IMR-90 (cell line): ENCODE measurements at regions not wholly inside any gene's neighbourhood (a gene's known extent, or its start where the extent isn't known, plus 50 kb on each side); places are given as distances from the start of the nearest gene placed in this dataset.

Source experiments
- ATAC-seq: fragments of 200-7000 bp; cut with Tn5 transposase; 2 replicates; pipeline ENCODE4 v1.9.1; 2020; ENCODE audit warnings: low read depth, mild to moderate bottlenecking, moderate library complexity
- BruUV-seq: library from RNA; stranded (reverse); fragments of 400-500 nt; replicated peaks from 2 replicates; lab custom pipeline; 2021; lab: Mats Ljungman, UMichigan
- CTCF ChIA-PET: fragments of 300-600 bp; formaldehyde crosslinking; extraction: SDS; loops from one replicate; lab custom pipeline; 2021; ENCODE audit warnings: antibody characterized with exemption; lab: Yijun Ruan, JAX
- POLR2A ChIA-PET: fragments of 300-600 bp; sonication (Branson Sonifier 250); formaldehyde crosslinking; loops from one replicate; lab custom pipeline; 2022; ENCODE audit warnings: antibody characterized with exemption; ENCODE audit not compliant: unreplicated experiment; lab: Charles Lee
- DNase-seq: peaks from one replicate; pipeline ENCODE4 v3.0.0; 2013
- H2AFZ ChIP-seq: replicated peaks from 2 replicates; pipeline ENCODE3; 2013; ENCODE audit warnings: low read length, mild to moderate bottlenecking; ENCODE audit not compliant: poor library complexity
- H2AK5ac ChIP-seq: 2 replicates; pipeline ENCODE4 v1.6.1; 2013; ENCODE audit warnings: low read depth, low read length, inconsistent platforms
- H2AK9ac ChIP-seq: replicated peaks from 2 replicates; pipeline ENCODE3; 2013; ENCODE audit warnings: mild to moderate bottlenecking, low read depth, low read length, moderate library complexity; ENCODE audit not compliant: poor library complexity
- H2BK120ac ChIP-seq: 2 replicates; pipeline ENCODE4 v1.6.1; 2013; ENCODE audit warnings: low read depth, low read length, inconsistent platforms
- H2BK15ac ChIP-seq: 3 replicates; pipeline ENCODE4 v1.6.1; 2013; ENCODE audit warnings: low read depth, low read length, inconsistent platforms
- H2BK20ac ChIP-seq: 2 replicates; pipeline ENCODE4 v1.6.1; 2013; ENCODE audit warnings: low read depth, mild to moderate bottlenecking, inconsistent platforms, low read length, moderate library complexity
- H2BK5ac ChIP-seq: 2 replicates; pipeline ENCODE4 v1.6.1; 2013; ENCODE audit warnings: mild to moderate bottlenecking, low read depth, low read length, inconsistent platforms; ENCODE audit not compliant: poor library complexity, severe bottlenecking
- H3K14ac ChIP-seq: replicated peaks from 2 replicates; pipeline ENCODE4 v1.6.1; 2013; ENCODE audit warnings: low read depth, low read length, inconsistent platforms
- H3K18ac ChIP-seq: 2 replicates; pipeline ENCODE4 v1.6.1; 2013; ENCODE audit warnings: low read depth, low read length, control low read depth
- H3K23ac ChIP-seq: 2 replicates; pipeline ENCODE4 v1.6.1; 2013; ENCODE audit warnings: low read depth, low read length, inconsistent platforms
- H3K27ac ChIP-seq: 2 replicates; pipeline ENCODE4 v1.5.1; 2013; ENCODE audit warnings: mild to moderate bottlenecking, control low read depth, low read length; ENCODE audit not compliant: insufficient read depth
- H3K27me3 ChIP-seq: 2 replicates; pipeline ENCODE4 v1.6.1; 2013; ENCODE audit warnings: low read length; ENCODE audit not compliant: control insufficient read depth, insufficient read depth
- H3K36me3 ChIP-seq: 2 replicates; pipeline ENCODE4 v1.6.1; 2013; ENCODE audit warnings: low read length, mixed read lengths; ENCODE audit not compliant: control insufficient read depth, insufficient read depth
- H3K4ac ChIP-seq: 2 replicates; pipeline ENCODE4 v1.6.1; 2013; ENCODE audit warnings: low read depth, low read length, inconsistent platforms
- H3K4me1 ChIP-seq: 2 replicates; pipeline ENCODE4 v1.6.1; 2013; ENCODE audit warnings: low read length, mixed read lengths; ENCODE audit not compliant: control insufficient read depth, insufficient read depth
- H3K4me2 ChIP-seq: 2 replicates; pipeline ENCODE4 v1.6.1; 2013; ENCODE audit warnings: low read depth, mild to moderate bottlenecking, control low read depth, low read length, moderate library complexity
- H3K4me3 ChIP-seq: 2 replicates; pipeline ENCODE4 v1.5.1; 2013; ENCODE audit warnings: low read depth, mild to moderate bottlenecking, control low read depth, low read length, moderate library complexity; ENCODE audit not compliant: insufficient read depth
- H3K56ac ChIP-seq: 2 replicates; pipeline ENCODE4 v1.6.1; 2013; ENCODE audit warnings: low read length, inconsistent platforms; ENCODE audit not compliant: insufficient read depth; ENCODE audit errors: extremely low read depth
- H3K79me1 ChIP-seq, 2 experiments: 2 replicates each; pipeline ENCODE4 v1.6.1; 2013; ENCODE audit warnings: low read length in 2 of 2, inconsistent platforms in 1 of 2, low read depth in 1 of 2
- H3K9ac ChIP-seq: 2 replicates; pipeline ENCODE4 v1.6.1; 2013; ENCODE audit warnings: low read depth, low read length, control low read depth
- H3K9me1 ChIP-seq: 2 replicates; pipeline ENCODE4 v1.6.1; 2013; ENCODE audit warnings: low read length, inconsistent platforms; ENCODE audit not compliant: insufficient read depth
- H3K9me3 ChIP-seq: 2 replicates; pipeline ENCODE4 v1.6.1; 2013; ENCODE audit warnings: low read length; ENCODE audit not compliant: control insufficient read depth, insufficient read depth
- H4K20me1 ChIP-seq: 2 replicates; pipeline ENCODE4 v1.6.1; 2013; ENCODE audit warnings: low read length, inconsistent platforms; ENCODE audit not compliant: insufficient read depth
- H4K5ac ChIP-seq: 2 replicates; pipeline ENCODE4 v1.6.1; 2013; ENCODE audit warnings: mild to moderate bottlenecking, low read depth, low read length, control low read depth
- H4K8ac ChIP-seq, 2 experiments: 2 replicates each; pipeline ENCODE4 v1.6.1; 2013; ENCODE audit warnings: low read depth in 2 of 2, low read length in 2 of 2, control low read depth in 1 of 2, inconsistent platforms in 1 of 2
- H4K91ac ChIP-seq: 2 replicates; pipeline ENCODE4 v1.6.1; 2013; ENCODE audit warnings: low read depth, low read length, inconsistent platforms; ENCODE audit not compliant: insufficient read depth
- POLR2A ChIP-seq: IDR thresholded peaks from 2 replicates; pipeline ENCODE4 v1.6.1; 2012; ENCODE audit warnings: mild to moderate bottlenecking, low read depth, low read length
- RAD21 ChIP-seq: IDR thresholded peaks from 2 replicates; pipeline ENCODE4 v1.6.1; 2012; ENCODE audit warnings: low read length, improper control_type of control experiment
- RCOR1 ChIP-seq: IDR thresholded peaks from 2 replicates; pipeline ENCODE4 v1.6.1; 2012; ENCODE audit warnings: mild to moderate bottlenecking, low read length, improper control_type of control experiment; ENCODE audit not compliant: insufficient replicate concordance
- RFX5 ChIP-seq: IDR thresholded peaks from 2 replicates; pipeline ENCODE4 v1.8.0; 2012; ENCODE audit warnings: low read depth, mild to moderate bottlenecking, low read length, moderate library complexity
- SMC3 ChIP-seq: fragments of 150-350 bp; IDR thresholded peaks from 2 replicates; pipeline ENCODE4 v1.6.1; 2016; ENCODE audit warnings: low read depth, mild to moderate bottlenecking, antibody characterized with exemption, low read length, moderate library complexity
- WGBS, 2 experiments: methylation state at CpG; one replicate each; pipeline versions ENCODE4 v1.1.5 to v1.1.7; 2013; ENCODE audit warnings: missing lambda C conversion rate in 2 of 2; ENCODE audit not compliant: insufficient read length in 1 of 2; ENCODE audit errors: extremely low coverage in 2 of 2; 5-methylcytosine and 5-hydroxymethylcytosine counted together
- dilution Hi-C: fragments of 300-500 bp; cut with HindIII; formaldehyde crosslinking; loops from one replicate; pipeline ENCODE4 v1.14.3; 2018; ENCODE audit warnings: low sequenced_read_pairs; ENCODE audit not compliant: unreplicated experiment
- in situ Hi-C: fragments of 300-500 bp; cut with MboI; formaldehyde crosslinking; loops from 3 replicates; pipeline ENCODE4 v1.14.3; 2019; ENCODE audit warnings: low sequenced_read_pairs, inconsistent platforms, mixed read lengths
- intact Hi-C: fragments of 100-400 bp; cut with micrococcal nuclease; formaldehyde crosslinking; loops from 2 replicates; pipeline ENCODE4 v1.10.0; 2022

DNA sequence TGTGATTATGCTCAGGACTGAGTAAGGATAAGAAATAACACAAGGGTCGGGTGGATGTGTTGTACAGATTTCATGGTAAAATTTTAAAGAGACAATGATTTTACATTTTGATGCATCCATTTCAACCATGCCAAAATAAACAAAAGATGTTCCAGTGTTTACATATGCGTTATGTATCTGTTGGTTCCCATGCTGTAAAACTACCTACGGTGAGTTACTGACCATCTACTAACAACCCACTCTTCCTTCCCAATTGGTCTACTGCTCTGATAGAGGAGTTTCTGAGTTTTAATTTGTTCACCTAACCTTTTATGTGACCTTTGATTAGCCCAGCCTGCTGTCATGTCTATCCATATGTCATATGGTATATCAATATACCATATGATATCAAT lies 1697.1 kb downstream of the MAT2B start:
- no peaks in the 10 kb centered on the region for H3K9me1 ChIP-seq
- no peak overlapping the region for H3K18ac ChIP-seq
- dilution Hi-C loops: no loop called here
- H2BK15ac ChIP-seq: no peak overlapping the region
- in situ Hi-C loops: loop anchor here (25.0 kb wide), 1 partner anchor 1190 kb away; no protein-coding TSS in a partner anchor
- no peak overlapping the region for H4K91ac ChIP-seq
- H3K14ac ChIP-seq: no peak overlapping the region
- H3K36me3 ChIP-seq: no peaks in the 10 kb centered on the region
- no peak overlapping the region for H3K4me2 ChIP-seq
- intact Hi-C loops: no loop called here
- H2BK120ac ChIP-seq: no peak overlapping the region
- no peaks in the 10 kb centered on the region for H3K27me3 ChIP-seq
- H2AK9ac ChIP-seq: no peak overlapping the region
- no peaks in the 10 kb centered on the region; the same call in 1 of the 2 replicates for H3K4me1 ChIP-seq
- no peaks in the 10 kb centered on the region for H4K20me1 ChIP-seq
- no peak overlapping the region for H3K23ac ChIP-seq
- no peak overlapping the region for H4K5ac ChIP-seq
- no peaks in the 10 kb centered on the region for H3K79me1 ChIP-seq
- no peak for DNase-seq
- no peak overlapping the region for H2BK5ac ChIP-seq
- H2BK20ac ChIP-seq: no peak overlapping the region
- no peaks in the 10 kb centered on the region for H3K9me3 ChIP-seq
- H3K27ac ChIP-seq: no peak overlapping the region
- H2AK5ac ChIP-seq: no peak overlapping the region
- ChIA-PET POLR2A (no interaction called here), CTCF (no interaction called here)
- TF ChIP-seq RFX5 (no peak), SMC3 (no peak), RAD21 (no peak), RCOR1 (no peak), POLR2A (no peak)
- no peak overlapping the region for H3K9ac ChIP-seq
- no peak overlapping the region for H3K4ac ChIP-seq
- H4K8ac ChIP-seq: no peak overlapping the region
- no peak overlapping the region for H2AFZ ChIP-seq
- H3K56ac ChIP-seq: no peak overlapping the region
- no peak for ATAC-seq
- WGBS, 2 experiments: no CpG with 5 or more reads among the region's 3 CpGs
- no peak overlapping the region for H3K4me3 ChIP-seq
- no TSS peak for BruUV-seq
